Omental fat pad (tissue), 3 donors: ENCODE measurements at regions not wholly inside any gene's neighbourhood (a gene's known extent, or its start where the extent isn't known, plus 50 kb on each side); places are given as distances from the start of the nearest gene placed in this dataset.

Source experiments
- ATAC-seq: fragments of 150-250 bp; one replicate; pipeline ENCODE4 v1.9.1; 2016; ENCODE audit warnings: mild to moderate bottlenecking, moderate library complexity; ENCODE audit not compliant: low FRiP score
- DNase-seq: peaks from one replicate; pipeline ENCODE4 v3.0.0-alpha.2; 2019; ENCODE audit warnings: low spot score
- CTCF ChIP-seq, 3 donors: fragments of 450-650 bp; IDR thresholded peaks; one replicate each; pipeline ENCODE4 v1.5.1; 2016 to 2017; ENCODE audit warnings: antibody characterized with exemption in 3 of 3, mild to moderate bottlenecking in 3 of 3, moderate library complexity in 2 of 3

GRCh38 chr2:185456517-185456916, 282.1 kb upstream of the FSIP2 start:
- ATAC-seq, result peak; percentile 75
- no peak for TF ChIP-seq CTCF (IDR thresholded peaks at IDR 0.05)
- DNase-seq, result no peak

GRCh38 chr2:185463481-185463880, 275.1 kb upstream of the FSIP2 start:
- ATAC-seq (no peak), DNase-seq (no peak)
- TF ChIP-seq CTCF (IDR thresholded peaks at IDR 0.05), result no peak

GRCh38 chr2:185466915-185467314, 271.7 kb upstream of the FSIP2 start:
- ATAC-seq, result no peak
- TF ChIP-seq CTCF (IDR thresholded peaks at IDR 0.05), result no peak

GRCh38 chr2:185471441-185471840, 267.2 kb upstream of the FSIP2 start:
- ATAC-seq (no peak), DNase-seq (no peak)
- TF ChIP-seq CTCF (IDR thresholded peaks at IDR 0.05), result no peak

More at GRCh38 chr2:185466915-185467314, 271.7 kb upstream of the FSIP2 start:
- no peak for DNase-seq

- ATAC-seq, result no peak
Measured at GRCh38 chr2:185472574-185472973, 266.0 kb upstream of the FSIP2 start.

GRCh38 chr2:185473838-185474237, 264.8 kb upstream of the FSIP2 start:
- DNase-seq (no peak), ATAC-seq (no peak)
- TF ChIP-seq CTCF (IDR thresholded peaks at IDR 0.05), result no peak

More at GRCh38 chr2:185472574-185472973, 266.0 kb upstream of the FSIP2 start:
- TF ChIP-seq CTCF (IDR thresholded peaks at IDR 0.05), result no peak
- no peak for DNase-seq

- no peak for TF ChIP-seq CTCF (IDR thresholded peaks at IDR 0.05)
- no peak for DNase-seq
- ATAC-seq, result no peak
Measured at GRCh38 chr2:185475914-185476313, 262.7 kb upstream of the FSIP2 start.
